Fibroblast of the aortic adventitia (primary cell): ENCODE measurements at regions not wholly inside any gene's neighbourhood (a gene's known extent, or its start where the extent isn't known, plus 50 kb on each side); places are given as distances from the start of the nearest gene placed in this dataset.
"Not testable (repeated sequence)": the region's sequence is repeated elsewhere in the genome, so short reads cannot be mapped to it uniquely, and the experiment has no call there.

Experiments used
- DNase-seq: peaks from one replicate; pipeline ENCODE4 v3.0.0-alpha.2; 2010; ENCODE audit warnings: low read depth
- H3K4me3 ChIP-seq: 2 replicates; pipeline ENCODE4 v1.5.1; 2011; ENCODE audit warnings: low read depth, mild to moderate bottlenecking, control low read depth, low read length, moderate library complexity
- TF ChIP-seq, protein P1 (sequence below): IDR thresholded peaks from 2 replicates; pipeline ENCODE4 v1.5.1; 2011; ENCODE audit warnings: mild to moderate bottlenecking, low read length, control low read depth, inconsistent platforms; ENCODE audit not compliant: insufficient read depth

- TF ChIP-seq, protein P1, sequence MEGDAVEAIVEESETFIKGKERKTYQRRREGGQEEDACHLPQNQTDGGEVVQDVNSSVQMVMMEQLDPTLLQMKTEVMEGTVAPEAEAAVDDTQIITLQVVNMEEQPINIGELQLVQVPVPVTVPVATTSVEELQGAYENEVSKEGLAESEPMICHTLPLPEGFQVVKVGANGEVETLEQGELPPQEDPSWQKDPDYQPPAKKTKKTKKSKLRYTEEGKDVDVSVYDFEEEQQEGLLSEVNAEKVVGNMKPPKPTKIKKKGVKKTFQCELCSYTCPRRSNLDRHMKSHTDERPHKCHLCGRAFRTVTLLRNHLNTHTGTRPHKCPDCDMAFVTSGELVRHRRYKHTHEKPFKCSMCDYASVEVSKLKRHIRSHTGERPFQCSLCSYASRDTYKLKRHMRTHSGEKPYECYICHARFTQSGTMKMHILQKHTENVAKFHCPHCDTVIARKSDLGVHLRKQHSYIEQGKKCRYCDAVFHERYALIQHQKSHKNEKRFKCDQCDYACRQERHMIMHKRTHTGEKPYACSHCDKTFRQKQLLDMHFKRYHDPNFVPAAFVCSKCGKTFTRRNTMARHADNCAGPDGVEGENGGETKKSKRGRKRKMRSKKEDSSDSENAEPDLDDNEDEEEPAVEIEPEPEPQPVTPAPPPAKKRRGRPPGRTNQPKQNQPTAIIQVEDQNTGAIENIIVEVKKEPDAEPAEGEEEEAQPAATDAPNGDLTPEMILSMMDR: no peak
- DNase-seq: no peak
Observed at GRCh38 chr17:55990332-55991006, 162.8 kb upstream of the ANKFN1 start.

DNA sequence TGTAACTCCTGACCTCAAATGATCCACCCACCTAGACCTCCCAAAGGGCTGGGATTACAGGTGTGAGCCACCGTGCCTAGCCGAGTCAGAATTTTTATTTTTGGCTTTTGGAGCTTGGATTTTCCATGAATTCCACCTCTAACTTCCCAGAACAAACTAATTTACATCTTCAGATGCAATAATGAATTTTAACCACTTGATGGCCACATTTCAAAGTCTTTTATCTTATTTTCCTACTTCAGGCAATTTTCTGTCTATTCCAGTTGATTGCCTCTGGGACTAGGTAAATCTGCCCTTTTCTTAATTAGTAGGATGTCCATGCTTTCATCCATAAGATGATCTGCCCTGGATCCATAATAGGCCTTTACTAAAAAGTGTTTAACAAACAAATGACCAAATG is 156.4 kb upstream of the ANKFN1 start:
- TF ChIP-seq, protein P1: no peak
- no peak overlapping the region for H3K4me3 ChIP-seq
- DNase-seq: no peak

More at GRCh38 chr17:55990332-55991006, 162.8 kb upstream of the ANKFN1 start:
- no peak overlapping the region for H3K4me3 ChIP-seq

GRCh38 chr17:56000411-56000810 is 152.9 kb upstream of the ANKFN1 start:
- TF ChIP-seq, protein P1: no peak
- no peak for DNase-seq
- H3K4me3 ChIP-seq: no peak overlapping the region

DNA sequence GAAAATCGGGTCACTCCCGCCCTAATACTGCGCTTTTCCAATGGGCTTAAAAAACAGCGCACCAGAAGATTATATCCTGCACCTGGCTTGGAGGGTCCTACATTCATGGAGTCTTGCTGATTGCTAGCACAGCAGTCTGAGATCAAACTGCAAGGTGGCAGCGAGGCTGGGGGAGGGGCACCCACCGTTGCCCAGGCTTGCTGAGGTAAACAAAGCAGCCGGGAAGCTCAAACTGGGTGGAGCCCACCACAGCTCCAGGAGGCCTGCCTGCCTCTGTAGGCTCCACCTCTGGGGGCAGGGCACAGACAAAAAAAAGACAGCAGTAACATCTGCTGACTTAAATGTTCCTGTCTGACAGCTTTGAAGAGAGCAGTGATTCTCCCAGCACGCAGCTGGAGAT is 150.6 kb upstream of the ANKFN1 start:
- H3K4me3 ChIP-seq, DNase-seq: not testable (repeated sequence)

DNA sequence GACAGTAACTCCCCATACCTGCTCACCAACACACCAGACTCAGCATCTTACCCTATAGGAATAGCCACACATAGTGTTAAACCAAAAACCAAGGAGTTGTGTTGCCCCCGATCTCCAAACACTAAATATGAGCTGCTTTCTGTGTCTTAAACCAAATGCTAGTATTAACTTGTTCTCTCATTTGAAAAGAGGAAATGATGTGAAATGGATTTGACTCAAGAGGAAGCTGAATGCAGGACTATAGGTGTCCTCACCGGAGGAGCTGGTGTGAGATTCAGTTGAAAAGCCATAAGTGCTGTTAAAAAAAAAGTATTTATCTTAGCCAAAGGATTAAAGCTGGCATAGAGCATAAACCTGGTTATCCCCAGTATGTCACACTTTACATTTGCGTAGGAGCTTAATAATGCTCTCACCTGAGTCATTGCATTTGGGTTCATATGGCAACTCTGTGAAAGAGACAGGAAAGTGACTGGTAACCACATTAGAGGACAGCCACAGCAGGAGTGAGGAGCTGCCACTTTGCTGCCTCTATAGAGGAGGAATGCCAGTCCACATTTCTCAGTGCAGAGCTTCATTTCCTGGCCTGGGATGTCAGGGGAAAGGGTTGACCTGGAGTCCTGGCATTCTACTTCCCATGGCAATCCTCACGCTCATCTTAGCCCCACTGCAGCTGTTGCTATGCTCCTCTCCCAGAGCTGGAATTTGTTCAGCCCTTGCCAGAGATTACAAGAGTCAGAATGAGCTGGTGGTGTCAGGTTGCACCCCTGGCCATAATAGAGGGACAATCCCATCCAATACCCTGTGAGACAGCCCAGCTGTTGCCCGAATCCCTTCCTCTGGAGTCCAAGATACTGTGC is 143.3 kb upstream of the ANKFN1 start:
- no peak for DNase-seq
- TF ChIP-seq, protein P1: no peak
- no peak overlapping the region for H3K4me3 ChIP-seq

DNA sequence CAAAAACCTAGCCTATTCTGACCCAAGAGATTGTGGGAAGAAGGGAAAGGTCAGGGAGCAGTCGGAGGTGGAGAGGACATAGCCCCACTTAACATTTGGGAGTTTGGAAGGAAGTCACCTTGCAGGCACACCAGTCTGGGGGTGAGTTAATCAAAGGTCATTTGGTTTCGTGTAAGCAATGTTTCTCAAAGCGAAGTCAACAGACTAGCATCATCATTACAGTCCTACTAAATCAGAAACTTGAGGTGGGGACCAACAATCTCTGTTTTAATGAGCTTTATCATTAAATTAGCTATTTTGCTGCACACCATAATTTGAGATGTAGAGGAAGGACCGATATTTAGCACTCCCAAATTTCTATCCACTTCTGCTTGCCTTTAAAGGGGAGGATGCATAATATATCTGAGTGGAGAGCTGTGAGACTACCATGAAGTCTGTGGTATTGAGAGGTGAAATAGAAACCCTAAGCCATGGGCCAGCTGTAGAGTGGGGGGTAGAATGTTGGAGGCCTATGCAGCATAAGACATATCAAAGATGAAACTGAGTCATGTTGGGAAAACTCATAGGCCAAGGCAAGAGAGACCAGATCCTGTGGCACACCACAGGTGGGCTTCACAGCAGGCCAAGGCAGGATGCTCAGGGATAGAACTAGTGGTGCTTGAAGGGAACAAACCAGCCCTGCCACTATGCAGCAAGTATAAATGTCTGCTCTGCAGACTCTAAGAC is 141.7 kb upstream of the ANKFN1 start:
- DNase-seq: no peak
- H3K4me3 ChIP-seq: no peak overlapping the region
- TF ChIP-seq, protein P1: no peak

DNA sequence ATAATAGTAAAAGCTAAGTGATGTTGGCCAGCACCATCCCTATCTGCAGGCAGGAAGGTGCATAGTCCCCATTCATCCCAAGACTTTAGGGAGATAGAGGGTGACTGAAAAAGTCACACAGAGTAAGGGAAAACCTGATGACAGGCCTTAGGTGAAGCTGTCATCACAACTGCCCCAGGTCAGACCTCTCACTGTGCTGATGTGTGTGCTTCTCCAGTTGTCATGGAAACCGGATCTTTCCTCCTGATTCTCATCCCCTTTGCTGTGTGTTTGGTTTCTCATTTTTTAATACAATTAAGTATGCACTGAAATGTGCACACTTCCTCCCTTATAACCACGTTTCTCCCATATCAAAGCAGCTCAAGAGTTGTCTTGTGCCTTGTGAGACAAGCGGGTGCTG is 135.1 kb upstream of the ANKFN1 start:
- TF ChIP-seq, protein P1: no peak
- no peak overlapping the region for H3K4me3 ChIP-seq

More for the DNA sequence above, 135.1 kb upstream of the ANKFN1 start:
- DNase-seq: no peak
